ENCODE measurements at regions not wholly inside any gene's neighbourhood (a gene's known extent, or its start where the extent isn't known, plus 50 kb on each side); places are given as distances from the start of the nearest gene placed in this dataset.

GRCh38 chr15:70423267-70423666 lies 325.6 kb upstream of the TLE3 start:
- Mint-ChIP-seq H3K27me3 (ENCODE audit: low read depth in 2 of 2) (peaks cover 42 to 75% of the 10 kb centered on the region in 2 donors), H3K4me3 (no peak overlapping the region), H3K4me1 (peaks cover 15 to 16% of the 10 kb centered on the region in 2 donors), H3K27ac (no peak overlapping the region), H3K36me3 (no peaks in the 10 kb centered on the region), H3K9me3 (no peaks in the 10 kb centered on the region)
- Histone ChIP-seq H3K36me3 (ENCODE audit: control insufficient read depth, insufficient read depth, low read length) (no peaks in the 10 kb centered on the region), H3K27ac (ENCODE audit: low read length) (no peak overlapping the region), H3K4me3 (ENCODE audit: low read length) (no peak overlapping the region), H3K27me3 (ENCODE audit: control insufficient read depth, insufficient read depth, low read length) (no peaks in the 10 kb centered on the region), H3K4me1 (ENCODE audit: control insufficient read depth, insufficient read depth, low read length) (peaks cover 13% of the 10 kb centered on the region), H3K9me3 (ENCODE audit: control insufficient read depth, insufficient read depth, low read length) (no peaks in the 10 kb centered on the region)
- no peak for TF ChIP-seq CTCF (IDR thresholded peaks at IDR 0.05)
- ATAC-seq: no peak
- no peak for DNase-seq
- 75% methylated on average over 2 of the region's 2 CpGs for WGBS (ENCODE audit: insufficient coverage)
- intact Hi-C loops (cut with micrococcal nuclease): no loop called here

- no peak for TF ChIP-seq CTCF (IDR thresholded peaks at IDR 0.05)
- Histone ChIP-seq H3K27me3 (ENCODE audit: control insufficient read depth, insufficient read depth, low read length) (no peaks in the 10 kb centered on the region), H3K36me3 (ENCODE audit: control insufficient read depth, insufficient read depth, low read length) (no peaks in the 10 kb centered on the region), H3K9me3 (ENCODE audit: control insufficient read depth, insufficient read depth, low read length) (no peaks in the 10 kb centered on the region), H3K4me1 (ENCODE audit: control insufficient read depth, insufficient read depth, low read length) (peaks cover 13% of the 10 kb centered on the region), H3K27ac (ENCODE audit: low read length) (no peak overlapping the region), H3K4me3 (ENCODE audit: low read length) (no peak overlapping the region)
- DNase-seq (no peak), ATAC-seq (no peak)
- 92% methylated on average over 4 of the region's 4 CpGs for WGBS (ENCODE audit: insufficient coverage)
- H3K36me3 Mint-ChIP-seq: no peaks in the 10 kb centered on the region
- H3K9me3 Mint-ChIP-seq: no peaks in the 10 kb centered on the region
- H3K4me3 Mint-ChIP-seq: no peak overlapping the region
- peaks cover 15 to 16% of the 10 kb centered on the region in 2 donors for H3K4me1 Mint-ChIP-seq
- no peak overlapping the region for H3K27ac Mint-ChIP-seq
- intact Hi-C loops (cut with micrococcal nuclease): no loop called here
- peaks cover 44 to 73% of the 10 kb centered on the region in 2 donors for H3K27me3 Mint-ChIP-seq (ENCODE audit: low read depth in 2 of 2)
Observed at GRCh38 chr15:70422342-70422741, 324.6 kb upstream of the TLE3 start.

GRCh38 chr15:70420948-70421482 lies 323.3 kb upstream of the TLE3 start:
- no peak overlapping the region for H3K4me3 ChIP-seq (ENCODE audit: low read length)
- H3K27ac Mint-ChIP-seq: no peak overlapping the region

More at GRCh38 chr15:70420948-70421482, 323.3 kb upstream of the TLE3 start:
- Mint-ChIP-seq H3K27me3 (ENCODE audit: low read depth in 2 of 2) (peaks cover 52 to 84% of the 10 kb centered on the region in 2 donors), H3K36me3 (no peaks in the 10 kb centered on the region), H3K9me3 (no peaks in the 10 kb centered on the region), H3K4me3 (no peak overlapping the region), H3K4me1 (peaks cover 15 to 16% of the 10 kb centered on the region in 2 donors)
- no peak overlapping the region for H3K27ac ChIP-seq (ENCODE audit: low read length)
- no peak for TF ChIP-seq CTCF (IDR thresholded peaks at IDR 0.05)
- no peaks in the 10 kb centered on the region for H3K9me3 ChIP-seq (ENCODE audit: control insufficient read depth, insufficient read depth, low read length)
- H3K4me1 ChIP-seq (ENCODE audit: control insufficient read depth, insufficient read depth, low read length): peaks cover 13% of the 10 kb centered on the region
- intact Hi-C loops (cut with micrococcal nuclease): no loop called here
- no peak for ATAC-seq
- H3K27me3 ChIP-seq (ENCODE audit: control insufficient read depth, insufficient read depth, low read length): no peaks in the 10 kb centered on the region
- no peaks in the 10 kb centered on the region for H3K36me3 ChIP-seq (ENCODE audit: control insufficient read depth, insufficient read depth, low read length)
- WGBS (ENCODE audit: insufficient coverage): 84% methylated on average over 4 of the region's 5 CpGs
- no peak for DNase-seq
